ENCODE measurements at regions not wholly inside any gene's neighbourhood (a gene's known extent, or its start where the extent isn't known, plus 50 kb on each side); places are given as distances from the start of the nearest gene placed in this dataset.

DNA sequence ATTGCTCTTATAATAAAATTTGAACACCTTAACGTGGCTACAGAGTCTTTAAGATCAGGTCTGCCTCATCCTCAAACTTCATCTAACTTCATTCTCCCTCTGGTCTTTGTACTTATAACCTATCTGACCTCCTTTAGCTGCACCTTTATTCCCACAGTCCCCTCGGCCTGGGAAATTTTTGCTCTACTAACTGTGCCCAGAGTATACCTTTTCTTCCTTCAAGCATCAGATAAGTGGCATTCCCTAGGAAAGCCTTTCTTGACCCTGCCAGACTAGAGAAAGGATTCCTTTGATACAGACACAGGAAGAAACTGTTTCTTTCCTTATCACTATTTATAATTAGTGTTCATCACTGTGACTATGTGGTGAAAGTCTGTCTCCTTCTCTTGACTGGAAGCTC is 79.2 kb upstream of the RPRM start:
- TF ChIP-seq TAF1 (IDR thresholded peaks at IDR 0.05; ENCODE audit: borderline replicate concordance, low read depth, low read length) (no peak), POLR2AphosphoS5 (IDR thresholded peaks at IDR 0.05; ENCODE audit: low read depth, low read length) (no peak)
